ENCODE measurements at regions not wholly inside any gene's neighbourhood (a gene's known extent, or its start where the extent isn't known, plus 50 kb on each side); places are given as distances from the start of the nearest gene placed in this dataset.

- DNase-seq (ENCODE audit: low read depth), result no peak
Measured at GRCh38 chr20:52637201-52637600, 335.0 kb upstream of the TSHZ2 start.

GRCh38 chr20:52631469-52631868, 340.7 kb upstream of the TSHZ2 start:
- DNase-seq (ENCODE audit: low read depth), result no peak

GRCh38 chr20:52630138-52630537, 342.0 kb upstream of the TSHZ2 start:
- DNase-seq (ENCODE audit: low read depth), result no peak

GRCh38 chr20:52624281-52624680, 347.9 kb upstream of the TSHZ2 start:
- no peak for DNase-seq (ENCODE audit: low read depth)

- DNase-seq (ENCODE audit: low read depth), result peak; percentile 10
Measured at GRCh38 chr20:52622081-52622480, 350.1 kb upstream of the TSHZ2 start.

- no peak for DNase-seq (ENCODE audit: low read depth)
Measured at GRCh38 chr20:52621401-52621800, 350.8 kb upstream of the TSHZ2 start.

GRCh38 chr20:52619671-52620070, 352.5 kb upstream of the TSHZ2 start:
- no peak for DNase-seq (ENCODE audit: low read depth)

- no peak for DNase-seq (ENCODE audit: low read depth)
Measured at GRCh38 chr20:52619101-52619500, 353.1 kb upstream of the TSHZ2 start.

- DNase-seq (ENCODE audit: low read depth), result no peak
Measured at GRCh38 chr20:52616629-52617028, 355.5 kb upstream of the TSHZ2 start.

GRCh38 chr20:52614051-52614863, 357.9 kb upstream of the TSHZ2 start:
- DNase-seq (ENCODE audit: low read depth), result no peak

- no peak for DNase-seq (ENCODE audit: low read depth)
Measured at GRCh38 chr20:52612046-52612632, 360.0 kb upstream of the TSHZ2 start.

GRCh38 chr20:52610749-52611148, 361.4 kb upstream of the TSHZ2 start:
- no peak for DNase-seq (ENCODE audit: low read depth)

GRCh38 chr20:52601295-52601971, 370.7 kb upstream of the TSHZ2 start:
- no peak for DNase-seq (ENCODE audit: low read depth)

GRCh38 chr20:52596256-52596655, 375.9 kb upstream of the TSHZ2 start:
- DNase-seq (ENCODE audit: low read depth), result peak; percentile 42

- peak; percentile 45 for DNase-seq (ENCODE audit: low read depth)
Measured at GRCh38 chr20:52595518-52595917, 376.6 kb upstream of the TSHZ2 start.

- no peak for DNase-seq (ENCODE audit: low read depth)
Measured at GRCh38 chr20:52593654-52594053, 378.5 kb upstream of the TSHZ2 start.

- no peak for DNase-seq (ENCODE audit: low read depth)
Measured at GRCh38 chr20:52592567-52592966, 379.6 kb upstream of the TSHZ2 start.

- no peak for DNase-seq (ENCODE audit: low read depth)
Measured at GRCh38 chr20:52590100-52590499, 382.1 kb upstream of the TSHZ2 start.

GRCh38 chr20:52589251-52589812, 382.8 kb upstream of the TSHZ2 start:
- no peak for DNase-seq (ENCODE audit: low read depth)

- no peak for DNase-seq (ENCODE audit: low read depth)
Measured at GRCh38 chr20:52586660-52587059, 385.5 kb upstream of the TSHZ2 start.

GRCh38 chr20:52585333-52585732, 386.8 kb upstream of the TSHZ2 start:
- DNase-seq (ENCODE audit: low read depth), result no peak

GRCh38 chr20:52578559-52578958, 387.0 kb upstream of the ZFP64 start:
- DNase-seq (ENCODE audit: low read depth), result no peak

- no peak for DNase-seq (ENCODE audit: low read depth)
Measured at GRCh38 chr20:52577696-52578095, 386.1 kb upstream of the ZFP64 start.

Data from amniotic epithelial cell (primary cell).